ENCODE measurements at regions not wholly inside any gene's neighbourhood (a gene's known extent, or its start where the extent isn't known, plus 50 kb on each side); places are given as distances from the start of the nearest gene placed in this dataset.
"Not testable (repeated sequence)": the region's sequence is repeated elsewhere in the genome, so short reads cannot be mapped to it uniquely, and the experiment has no call there.

DNA sequence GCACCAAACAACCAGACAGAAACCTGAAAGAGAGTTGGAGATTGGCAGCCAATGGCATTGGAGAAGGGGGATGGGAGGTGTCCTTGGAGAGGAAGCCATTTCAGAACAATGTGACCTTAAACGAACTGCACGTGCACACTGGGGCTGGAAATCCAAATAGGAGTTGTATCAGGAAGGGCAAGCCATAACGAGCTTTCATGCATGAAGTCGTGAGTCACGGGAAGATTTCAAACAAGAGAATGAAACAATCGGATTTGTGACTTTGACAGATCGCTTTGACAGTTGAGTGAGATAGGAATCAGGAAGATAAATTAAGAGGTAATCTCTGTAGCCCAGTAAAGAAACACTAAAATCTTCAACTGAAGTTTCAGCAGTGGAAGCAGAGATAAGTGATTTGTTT lies 445.8 kb upstream of the ZP4 start:
- no peak for DNase-seq

DNA sequence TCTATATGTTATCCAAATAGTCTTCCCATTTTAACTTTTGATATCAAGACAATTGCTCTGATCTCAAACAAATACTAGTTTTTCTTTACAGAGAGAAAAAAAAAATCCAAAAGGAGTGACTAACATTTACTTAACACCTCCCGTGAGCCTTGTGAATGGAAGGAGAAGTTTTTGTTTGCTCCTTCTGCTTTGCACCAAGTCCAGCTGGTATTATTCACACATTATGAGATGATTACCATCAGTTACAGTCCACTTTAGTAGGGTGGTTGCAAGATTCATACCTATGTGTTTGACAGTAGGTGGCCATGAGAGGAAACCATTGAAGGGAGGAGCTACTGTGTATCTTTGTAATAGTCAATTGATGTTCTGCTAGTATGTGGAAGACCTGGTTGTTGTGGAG lies 443.4 kb upstream of the ZP4 start:
- no peak for DNase-seq

DNA sequence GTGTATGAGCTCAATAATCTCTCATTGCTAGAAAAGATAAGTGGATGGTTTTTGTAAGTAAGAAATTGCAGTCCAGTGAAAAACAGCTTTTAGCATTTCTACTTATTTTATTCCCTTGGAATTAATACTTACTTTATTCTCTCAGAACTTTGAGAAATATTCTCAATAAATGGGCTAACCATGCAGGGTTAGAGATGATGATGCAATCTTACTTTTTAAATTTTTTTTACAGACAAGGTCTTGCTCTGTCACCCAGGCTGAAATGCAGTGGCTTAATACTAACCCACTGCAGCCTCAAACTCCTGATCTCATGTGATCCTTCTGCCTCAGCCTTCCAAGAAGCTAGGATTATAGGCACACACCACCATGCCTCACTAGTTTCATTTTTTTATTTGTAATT lies 440.8 kb upstream of the ZP4 start:
- no peak for DNase-seq

DNA sequence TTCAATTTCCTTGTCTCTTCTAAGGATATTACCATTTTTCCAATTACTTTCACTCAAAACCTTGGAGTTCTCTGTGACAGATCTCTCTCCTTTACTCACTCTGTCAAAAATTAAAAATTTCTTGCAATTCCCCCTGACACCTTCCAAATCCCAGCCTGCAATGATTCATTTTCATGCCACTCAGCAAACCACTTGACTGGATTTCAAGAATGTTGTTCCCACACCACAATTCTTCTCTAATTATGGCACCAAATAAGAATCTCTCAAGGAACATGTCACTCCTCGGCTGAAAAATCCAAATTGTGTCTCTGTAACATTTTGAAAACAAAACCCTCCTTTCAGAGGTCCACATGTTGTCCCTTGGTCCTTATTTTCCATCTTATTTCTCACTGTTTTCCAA lies 438.9 kb upstream of the ZP4 start:
- no peak for DNase-seq

DNA sequence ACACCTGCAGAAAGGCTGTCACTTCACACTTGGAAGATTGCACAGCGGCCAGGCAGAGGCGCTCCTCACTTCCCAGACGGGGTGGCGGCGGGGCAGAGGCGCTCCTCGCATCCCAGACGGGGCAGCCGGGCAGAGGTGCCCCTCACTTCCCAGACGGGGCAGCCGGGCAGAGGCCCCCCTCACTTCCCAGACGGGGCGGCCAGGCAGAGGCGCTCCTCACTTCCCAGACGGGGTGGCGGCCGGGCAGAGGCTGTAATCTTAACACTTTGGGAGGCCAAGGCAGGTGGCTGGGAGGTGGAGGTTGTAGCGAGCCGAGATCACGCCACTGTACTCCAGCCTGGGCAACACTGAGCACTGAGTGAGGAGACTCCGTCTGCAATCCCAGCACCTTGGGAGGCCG lies 436.3 kb upstream of the ZP4 start:
- DNase-seq: not testable (repeated sequence)

DNA sequence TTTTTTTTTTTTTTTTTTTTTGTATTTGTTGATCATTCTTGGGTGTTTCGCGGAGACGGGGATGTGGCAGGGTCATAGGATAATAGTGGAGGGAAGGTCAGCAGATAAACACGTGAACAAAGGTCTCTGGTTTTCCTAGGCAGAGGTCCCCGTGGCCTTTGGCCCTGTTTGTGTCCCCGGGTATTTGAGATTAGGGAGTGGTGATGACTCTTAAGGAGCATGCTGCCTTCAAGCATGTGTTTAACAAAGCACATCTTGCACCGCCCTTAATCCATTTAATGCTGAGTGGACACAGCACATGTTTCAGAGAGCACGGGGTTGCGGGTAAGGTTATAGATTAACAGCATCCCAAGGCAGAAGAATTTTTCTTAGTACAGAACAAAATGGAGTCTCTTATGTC lies 435.8 kb upstream of the ZP4 start:
- DNase-seq: not testable (repeated sequence)

DNA sequence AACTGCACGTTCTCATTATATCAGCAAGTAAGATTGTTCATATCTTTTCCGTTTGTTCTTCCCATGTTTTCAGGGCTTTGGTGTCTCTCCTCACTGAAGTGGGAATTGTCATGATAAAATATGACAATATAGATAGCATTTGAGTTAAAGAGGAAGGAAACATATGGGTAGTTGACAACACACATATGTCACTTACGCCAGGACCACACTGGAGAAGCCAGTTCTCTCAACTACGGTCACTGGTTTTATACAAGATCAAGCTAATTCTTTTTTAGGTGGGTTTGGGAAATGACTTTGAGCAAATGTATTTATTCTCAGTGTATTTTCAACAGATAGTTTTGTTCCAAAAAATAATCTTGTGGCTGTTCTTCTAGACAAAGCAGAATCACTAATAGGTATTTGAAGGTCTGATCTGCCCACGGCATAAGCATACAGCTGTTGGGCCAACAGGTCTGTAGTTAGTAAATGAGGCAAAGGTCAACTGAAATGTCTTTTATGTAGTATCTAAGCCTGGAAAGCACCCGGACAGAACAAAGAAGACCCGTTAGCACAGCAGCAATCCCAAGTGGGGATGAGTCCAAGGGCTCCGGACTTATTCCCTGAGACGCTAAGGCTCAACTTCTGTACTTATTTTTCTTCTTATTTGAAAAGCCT lies 433.6 kb upstream of the ZP4 start:
- no peak for DNase-seq

DNA sequence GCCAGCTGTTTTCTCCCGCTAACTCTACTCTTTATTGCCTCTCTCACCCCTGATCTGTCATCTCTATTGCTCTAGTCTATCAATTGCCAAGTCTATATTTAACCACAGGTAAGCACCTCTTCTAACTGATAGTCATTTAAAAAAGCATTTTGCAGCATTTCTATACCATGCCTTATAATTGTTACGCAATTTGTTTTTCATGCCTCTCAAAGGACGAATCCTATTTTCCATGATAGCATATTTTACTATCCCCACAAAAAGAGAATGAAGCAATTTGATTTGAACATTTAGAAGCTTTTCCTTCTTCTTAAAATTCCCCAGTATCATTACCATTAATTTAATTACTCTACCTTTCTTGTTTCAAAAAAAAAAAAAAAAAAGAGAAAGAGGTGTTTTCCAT lies 432.8 kb upstream of the ZP4 start:
- no peak for DNase-seq

DNA sequence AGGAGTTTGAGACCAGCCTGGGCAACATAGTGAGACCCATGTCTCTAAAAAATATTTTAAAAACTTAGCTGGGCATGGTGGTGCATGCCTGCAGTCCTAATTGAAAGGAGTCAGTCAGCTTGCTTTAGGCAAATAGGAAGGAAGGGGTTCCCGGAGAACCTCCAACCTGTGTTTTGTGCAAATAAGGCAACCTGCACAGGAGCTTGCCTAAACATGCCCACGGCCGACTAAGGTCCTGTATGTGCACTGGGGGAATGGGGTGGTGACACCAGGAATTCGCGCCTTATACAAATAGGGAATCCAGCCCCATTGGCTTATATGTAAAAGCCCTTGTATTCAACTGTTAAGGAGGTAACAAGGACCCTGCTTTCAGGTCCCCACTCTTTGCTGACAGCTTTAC lies 429.2 kb upstream of the ZP4 start:
- DNase-seq: no peak

DNA sequence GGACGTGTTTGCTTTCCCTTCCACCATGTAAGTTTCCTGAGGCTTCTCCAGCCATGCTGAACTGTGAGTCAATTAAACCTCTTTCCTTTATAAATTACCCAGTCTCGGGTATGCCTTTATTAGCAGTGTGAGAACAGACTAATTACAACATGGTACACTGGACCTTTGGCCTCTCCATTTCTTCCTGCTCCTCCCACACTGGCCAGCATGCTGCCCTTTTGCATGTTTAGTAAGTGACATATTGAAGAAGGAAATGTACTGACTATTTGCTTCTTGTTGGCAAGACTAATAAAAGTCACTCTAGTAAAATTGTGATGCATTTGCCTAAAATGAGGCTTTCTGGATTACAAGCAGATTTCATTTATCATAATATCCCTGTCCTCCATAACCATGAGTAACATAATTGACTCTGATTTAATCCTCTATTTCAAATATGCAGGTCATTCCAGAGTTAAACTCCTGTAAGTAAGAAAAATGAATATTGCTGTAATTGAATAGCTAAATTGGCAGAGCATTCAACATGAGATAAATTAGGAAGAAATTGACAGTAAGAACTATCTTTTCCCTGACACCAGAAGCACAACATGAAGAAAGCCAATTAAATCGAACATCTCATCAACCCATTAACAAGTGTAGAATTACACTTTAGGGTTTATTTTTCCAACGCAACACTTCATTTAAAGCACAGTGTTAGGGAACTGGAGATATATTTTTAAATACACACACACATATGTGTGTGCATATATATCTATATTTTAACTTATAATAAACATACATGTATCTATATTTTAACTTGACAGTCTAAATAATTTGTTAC lies 427.8 kb upstream of the ZP4 start:
- no peak for DNase-seq

DNA sequence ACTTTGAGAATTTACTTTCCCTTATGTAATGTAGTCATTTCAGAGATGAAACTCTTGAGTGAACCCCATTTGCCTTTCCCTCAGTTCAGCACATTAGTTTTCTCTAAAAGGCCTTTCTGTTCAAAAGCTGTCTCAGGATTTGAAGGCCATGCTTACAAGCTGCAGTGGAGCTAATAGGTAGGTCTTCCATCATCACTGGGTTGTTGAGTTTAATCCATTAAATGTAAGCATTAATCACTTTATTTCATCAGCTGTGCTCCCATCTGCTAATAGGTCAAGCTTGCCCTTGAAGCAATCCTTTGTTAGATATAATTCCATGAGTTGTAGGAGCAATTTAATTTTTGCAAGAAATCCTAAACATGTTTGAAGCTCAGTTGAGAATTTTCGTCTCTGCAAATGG lies 422.2 kb upstream of the ZP4 start:
- no peak for DNase-seq

DNA sequence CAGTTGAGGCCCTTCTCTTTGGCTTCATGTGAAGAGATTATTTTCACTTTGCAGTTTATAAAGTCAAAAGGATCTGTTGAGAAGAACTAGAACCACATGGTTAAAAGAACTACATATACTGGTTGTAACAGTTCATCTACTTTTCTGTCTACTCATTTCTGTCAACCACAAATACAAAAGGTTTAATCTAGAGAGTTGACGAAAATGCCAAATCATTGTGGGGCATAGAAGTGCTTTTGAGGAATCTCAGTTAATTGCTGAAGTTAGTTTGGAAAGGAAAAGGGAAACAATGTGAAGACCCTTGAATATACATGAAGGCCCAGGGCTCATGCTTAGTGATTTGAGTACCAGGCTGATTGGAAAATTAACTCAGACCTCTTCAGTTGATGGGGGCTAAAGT lies 415.7 kb upstream of the ZP4 start:
- DNase-seq: no peak

DNA sequence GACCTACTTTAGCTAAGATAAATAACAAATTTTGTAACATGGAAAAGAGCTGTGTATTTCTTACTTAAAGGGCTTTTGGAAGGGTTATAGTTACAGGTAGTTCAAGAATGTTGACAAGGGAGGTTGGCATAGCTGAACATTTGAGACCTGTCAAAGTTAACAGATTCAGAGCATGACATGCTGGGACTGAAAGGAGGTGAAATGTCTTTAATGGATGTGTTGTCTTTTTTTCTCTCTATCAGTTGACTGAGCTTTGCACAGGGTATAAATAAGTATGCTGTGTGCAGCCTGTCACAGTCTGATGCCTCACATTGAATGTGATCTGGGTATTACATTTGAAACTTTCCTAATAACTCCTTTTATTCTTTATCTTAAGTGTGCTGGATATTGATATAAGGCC lies 411.9 kb upstream of the ZP4 start:
- DNase-seq: no peak

DNA sequence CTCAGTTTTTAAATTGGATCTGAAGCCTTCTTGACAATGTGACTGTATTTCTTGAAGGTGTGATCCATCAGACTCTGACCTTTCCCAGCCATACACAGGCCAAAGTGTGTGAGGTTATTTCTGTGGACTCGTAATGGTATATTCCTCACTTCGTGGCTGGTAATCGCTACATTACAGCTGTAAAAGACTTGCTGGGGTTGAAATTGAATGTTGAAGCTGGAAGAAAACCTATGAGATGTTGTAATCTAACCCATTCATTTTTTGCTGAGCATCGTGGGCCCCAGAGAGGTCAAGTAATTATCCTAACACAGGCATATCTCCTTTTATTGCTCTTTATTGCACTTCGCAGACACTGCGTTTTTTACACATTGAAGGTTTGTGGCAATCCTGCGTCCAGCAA lies 405.6 kb upstream of the ZP4 start:
- no peak for DNase-seq

DNA sequence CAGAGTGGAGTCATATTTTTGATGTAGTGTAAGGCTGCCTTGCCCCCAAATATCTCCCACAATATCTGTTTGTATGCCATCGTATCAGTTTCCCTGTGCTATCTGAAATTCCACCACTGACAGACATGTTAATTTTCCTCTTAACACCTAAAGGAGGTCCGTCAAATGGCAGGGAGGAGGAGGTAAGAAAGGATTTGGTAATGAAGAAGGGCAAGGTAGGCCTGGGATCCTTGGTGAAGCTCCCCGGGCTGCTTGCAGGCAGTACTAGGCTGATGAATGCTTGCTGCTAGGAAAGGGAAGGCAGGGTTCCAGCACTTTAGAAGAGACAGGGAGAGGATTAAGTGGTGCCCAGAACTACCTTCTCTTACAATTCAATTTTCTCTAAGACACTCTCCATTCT lies 402.4 kb upstream of the ZP4 start:
- no peak for DNase-seq

DNA sequence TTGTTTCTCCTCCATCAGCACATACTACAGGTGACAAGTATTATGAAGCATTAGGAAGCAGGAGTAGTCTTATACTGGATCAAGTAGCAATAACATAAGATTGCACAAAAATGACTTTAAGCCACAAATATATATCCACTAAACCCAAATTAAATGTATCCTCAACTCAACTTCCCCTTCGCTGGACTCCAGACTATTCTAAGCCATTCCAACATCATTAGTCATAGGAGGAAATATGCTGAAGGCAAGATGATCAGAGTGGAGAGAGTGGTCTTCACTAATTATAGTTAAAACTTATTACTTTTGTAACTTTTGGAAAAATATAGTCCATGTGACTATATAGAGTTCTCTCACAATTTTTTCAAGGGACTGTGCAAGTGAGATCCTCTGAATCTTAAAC lies 390.7 kb upstream of the ZP4 start:
- no peak for DNase-seq

DNA sequence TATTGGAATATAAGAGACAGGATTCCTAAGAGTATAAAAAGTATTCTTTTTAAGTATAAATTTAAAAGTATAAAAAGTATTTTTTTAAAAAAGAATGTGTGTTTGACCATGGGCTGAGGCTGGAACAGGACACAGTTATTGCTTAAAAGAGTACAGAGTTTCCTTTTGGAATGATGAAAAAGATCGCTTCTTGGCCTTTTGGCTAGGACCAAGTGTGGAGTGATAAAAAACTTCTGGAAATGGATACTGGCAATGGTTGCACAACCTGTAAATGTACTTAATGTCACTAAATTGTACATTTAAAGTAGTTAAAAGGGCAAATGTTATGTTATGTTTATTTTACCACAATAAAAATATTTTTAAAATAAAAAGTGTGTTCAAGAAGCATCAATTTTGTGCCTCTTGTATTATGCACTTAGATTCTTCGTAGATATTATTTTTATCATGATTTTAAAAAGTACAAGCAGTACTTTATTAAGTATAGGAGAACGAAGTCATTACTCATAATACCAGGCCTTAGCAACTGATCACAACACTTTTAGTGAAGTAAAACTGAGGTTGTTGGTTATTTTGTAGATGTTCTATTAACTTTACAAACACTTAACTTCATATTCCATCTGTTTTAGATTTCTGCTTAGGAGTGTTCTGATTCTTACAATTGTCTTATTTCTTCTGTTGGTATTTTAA lies 389.1 kb upstream of the ZP4 start:
- DNase-seq: no peak

DNA sequence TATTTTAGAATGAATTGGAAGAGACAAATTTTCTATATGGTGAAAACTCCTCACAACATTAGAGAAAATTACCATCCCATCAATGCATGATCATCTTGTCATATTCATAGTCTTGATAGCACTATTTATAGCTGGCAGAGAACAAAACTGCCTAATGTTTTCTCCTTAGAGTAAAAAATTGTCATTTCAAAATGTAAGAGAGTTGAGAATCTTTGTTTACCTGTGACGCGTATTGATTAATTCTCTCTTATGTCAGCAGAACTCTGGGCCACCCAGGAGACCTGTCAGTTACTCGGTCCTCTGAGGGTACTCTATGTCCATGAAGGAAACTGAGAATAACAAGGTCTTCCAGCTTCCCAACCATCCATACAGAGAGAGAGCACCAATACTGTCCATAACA lies 381.4 kb upstream of the ZP4 start:
- DNase-seq: no peak

DNA sequence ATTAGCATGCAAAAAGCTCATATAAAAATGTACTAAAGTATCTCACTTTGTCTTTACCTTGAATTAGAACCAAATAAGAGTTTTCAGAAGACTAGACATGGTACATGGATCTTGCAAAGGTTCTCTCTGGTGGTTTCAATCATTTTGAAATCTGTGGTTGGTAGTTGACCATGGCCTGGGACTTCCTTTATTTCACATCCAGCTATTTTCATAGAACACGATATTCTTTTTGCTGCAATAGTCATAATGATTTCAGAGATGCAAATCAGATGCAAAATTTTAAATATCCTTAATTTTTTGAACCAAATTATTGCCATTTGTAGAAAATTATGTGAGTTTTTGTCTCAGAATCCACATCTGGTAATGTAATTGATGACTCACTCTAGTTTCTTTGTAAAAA lies 375.1 kb upstream of the ZP4 start:
- no peak for DNase-seq

DNA sequence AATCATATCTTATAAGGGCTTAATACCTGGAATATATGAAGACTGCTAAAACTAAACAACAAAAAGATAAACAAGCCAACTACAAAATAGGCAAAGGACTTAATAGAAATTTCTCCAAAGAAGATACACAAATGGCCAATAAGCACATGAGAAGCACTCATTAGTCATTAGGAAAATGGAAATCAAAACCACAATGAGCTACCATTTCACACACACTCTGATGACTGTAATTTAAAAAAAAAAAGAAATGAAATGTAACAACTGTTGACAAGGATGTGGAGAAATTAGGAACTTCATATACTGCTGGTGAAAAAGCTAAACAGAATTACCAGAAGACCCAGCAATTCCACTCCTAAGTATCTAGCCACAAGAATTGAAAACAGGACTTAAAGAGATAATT lies 374.2 kb upstream of the ZP4 start:
- DNase-seq: no peak

DNA sequence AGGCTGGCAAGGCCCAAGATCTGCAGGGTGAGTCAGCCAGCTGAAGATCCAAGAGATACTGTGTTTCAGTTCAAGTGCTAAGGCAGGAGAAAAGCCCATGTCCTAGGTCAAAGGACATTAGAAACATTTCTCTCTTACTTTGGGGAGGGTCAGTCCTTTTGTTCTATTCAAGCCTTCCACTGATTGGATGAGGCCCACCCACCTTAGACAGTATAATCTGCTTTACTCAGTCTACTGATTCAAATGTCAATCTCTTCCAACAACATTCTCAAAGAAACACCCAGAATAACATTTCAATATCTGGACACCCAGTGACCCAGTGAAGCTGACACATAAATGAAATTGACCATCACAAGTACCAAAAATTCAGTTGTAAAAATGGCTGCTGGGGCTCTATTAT lies 367.8 kb upstream of the ZP4 start:
- DNase-seq: no peak

DNA sequence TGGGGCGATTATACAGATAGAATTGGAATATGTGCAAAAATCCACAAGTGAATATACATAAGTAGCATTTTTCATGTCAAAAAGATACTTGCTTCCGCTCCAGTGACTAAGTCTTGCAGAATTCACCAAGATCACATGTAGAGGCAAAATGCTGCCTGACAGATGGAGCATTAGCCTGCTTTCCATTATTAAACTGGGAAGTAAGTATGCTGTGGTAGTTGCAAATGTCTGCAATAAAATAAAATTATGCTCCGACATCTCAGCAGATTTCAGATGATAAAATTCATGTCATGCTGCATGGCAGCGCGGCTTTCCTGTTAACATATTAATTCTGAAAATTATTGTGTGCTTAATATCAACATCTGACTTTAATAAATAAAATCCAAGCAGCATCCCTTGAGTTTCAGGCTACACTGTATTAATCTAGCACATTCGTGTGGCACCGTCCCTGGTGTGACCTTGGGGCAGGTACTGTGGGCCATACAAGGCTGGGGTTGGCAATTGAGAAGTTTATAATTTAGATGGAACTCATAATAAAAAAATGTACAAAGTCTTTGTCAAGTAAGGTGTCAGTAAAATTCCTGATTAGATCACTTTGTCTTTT lies 366.4 kb upstream of the ZP4 start:
- DNase-seq: no peak

DNA sequence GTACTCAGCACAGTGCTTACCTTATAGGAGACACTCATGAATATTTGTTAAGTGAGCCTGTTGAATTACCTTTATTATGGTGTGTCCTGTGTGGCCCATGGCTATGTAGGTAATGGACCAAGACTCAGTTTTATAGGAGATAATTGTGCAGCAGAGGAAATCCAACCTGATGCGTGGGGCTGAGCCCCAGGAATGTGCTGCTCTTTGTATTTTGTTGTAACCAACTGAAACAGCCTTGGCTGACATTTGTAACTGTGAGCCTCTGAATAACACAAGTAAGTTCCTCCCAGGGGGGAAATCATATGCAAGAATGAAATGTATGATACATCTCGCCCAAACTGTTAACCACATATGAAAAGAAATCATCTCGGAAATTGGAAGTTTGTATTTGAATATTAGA lies 364.2 kb upstream of the ZP4 start:
- no peak for DNase-seq

Measured in HCEC 1CT (cell line).